ENCODE measurements at regions not wholly inside any gene's neighbourhood (a gene's known extent, or its start where the extent isn't known, plus 50 kb on each side); places are given as distances from the start of the nearest gene placed in this dataset.
"Not testable (repeated sequence)": the region's sequence is repeated elsewhere in the genome, so short reads cannot be mapped to it uniquely, and the experiment has no call there.

GRCh38 chr3:59411186-59411585, 361.4 kb upstream of the CFAP20DC start:
- DNase-seq (ENCODE audit: low spot score), result no peak

- DNase-seq (ENCODE audit: low spot score), result no peak
Observed at GRCh38 chr3:59408047-59408624, 358.3 kb upstream of the CFAP20DC start.

GRCh38 chr3:59407425-59407824, 357.6 kb upstream of the CFAP20DC start:
- DNase-seq (ENCODE audit: low spot score), result no peak

- DNase-seq (ENCODE audit: low spot score), result no peak
Observed at GRCh38 chr3:59406943-59407342, 357.1 kb upstream of the CFAP20DC start.

GRCh38 chr3:59404851-59405250, 355.0 kb upstream of the CFAP20DC start:
- DNase-seq (ENCODE audit: low spot score), result no peak

- no peak for DNase-seq (ENCODE audit: low spot score)
Observed at GRCh38 chr3:59404064-59404463, 354.2 kb upstream of the CFAP20DC start.

- DNase-seq (ENCODE audit: low spot score), result no peak
Observed at GRCh38 chr3:59401924-59402323, 352.1 kb upstream of the CFAP20DC start.

GRCh38 chr3:59392116-59392515, 342.3 kb upstream of the CFAP20DC start:
- no peak for DNase-seq (ENCODE audit: low spot score)

- no peak for DNase-seq (ENCODE audit: low spot score)
Observed at GRCh38 chr3:59391131-59391530, 341.3 kb upstream of the CFAP20DC start.

GRCh38 chr3:59388555-59389270, 338.9 kb upstream of the CFAP20DC start:
- no peak for DNase-seq (ENCODE audit: low spot score)

- DNase-seq (ENCODE audit: low spot score), result no peak
Observed at GRCh38 chr3:59386165-59386564, 336.3 kb upstream of the CFAP20DC start.

GRCh38 chr3:59385547-59385946, 335.7 kb upstream of the CFAP20DC start:
- no peak for DNase-seq (ENCODE audit: low spot score)

GRCh38 chr3:59381282-59381681, 331.5 kb upstream of the CFAP20DC start:
- DNase-seq (ENCODE audit: low spot score), result no peak

GRCh38 chr3:59380146-59380545, 330.3 kb upstream of the CFAP20DC start:
- DNase-seq (ENCODE audit: low spot score), result no peak

GRCh38 chr3:59374818-59375211, 325.0 kb upstream of the CFAP20DC start:
- DNase-seq (ENCODE audit: low spot score), result no peak

GRCh38 chr3:59374091-59374817, 324.4 kb upstream of the CFAP20DC start:
- no peak for DNase-seq (ENCODE audit: low spot score)

- no peak for DNase-seq (ENCODE audit: low spot score)
Observed at GRCh38 chr3:59372346-59372745, 322.5 kb upstream of the CFAP20DC start.

- DNase-seq (ENCODE audit: low spot score), result no peak
Observed at GRCh38 chr3:59368900-59369675, 319.3 kb upstream of the CFAP20DC start.

- DNase-seq (ENCODE audit: low spot score), result no peak
Observed at GRCh38 chr3:59367150-59367549, 317.3 kb upstream of the CFAP20DC start.

- no peak for DNase-seq (ENCODE audit: low spot score)
Observed at GRCh38 chr3:59366218-59366617, 316.4 kb upstream of the CFAP20DC start.

GRCh38 chr3:59364496-59364895, 314.7 kb upstream of the CFAP20DC start:
- DNase-seq (ENCODE audit: low spot score), result no peak

GRCh38 chr3:59360312-59360711, 310.5 kb upstream of the CFAP20DC start:
- not testable (repeated sequence) for DNase-seq (ENCODE audit: low spot score)

- no peak for DNase-seq (ENCODE audit: low spot score)
Observed at GRCh38 chr3:59341459-59341858, 291.6 kb upstream of the CFAP20DC start.

Measured in CD4-positive, alpha-beta T cell treated with Interleukin-6 at 100 ng/mL for 8 hours (primary cell).